GM21737 (cell line): ENCODE measurements at regions not wholly inside any gene's neighbourhood (a gene's known extent, or its start where the extent isn't known, plus 50 kb on each side); places are given as distances from the start of the nearest gene placed in this dataset.

Experiments
- ATAC-seq: cut with Tn5 transposase; IDR thresholded peaks from one replicate; pipeline ENCODE4 v1.9.1; 2021; ENCODE audit warnings: mild to moderate bottlenecking, moderate library complexity; ENCODE audit not compliant: unreplicated experiment

- no peak for ATAC-seq
Measured at GRCh38 chr6:121020656-121021055, 313.6 kb downstream of the TBC1D32 start.

GRCh38 chr6:121008553-121008952, 325.7 kb downstream of the TBC1D32 start:
- no peak for ATAC-seq

- no peak for ATAC-seq
Measured at GRCh38 chr6:121006024-121006423, 328.3 kb downstream of the TBC1D32 start.

- ATAC-seq, result no peak
Measured at GRCh38 chr6:121000381-121000780, 333.9 kb downstream of the TBC1D32 start.

- ATAC-seq, result no peak
Measured at GRCh38 chr6:120996340-120996739, 337.9 kb downstream of the TBC1D32 start.

- ATAC-seq, result no peak
Measured at GRCh38 chr6:120994573-120994967, 339.7 kb downstream of the TBC1D32 start.

- no peak for ATAC-seq
Measured at GRCh38 chr6:120993929-120994572, 340.2 kb downstream of the TBC1D32 start.

GRCh38 chr6:120992257-120992656, 342.0 kb downstream of the TBC1D32 start:
- no peak for ATAC-seq

GRCh38 chr6:120990866-120991265, 343.4 kb downstream of the TBC1D32 start:
- no peak for ATAC-seq

GRCh38 chr6:120981835-120982234, 352.4 kb downstream of the TBC1D32 start:
- no peak for ATAC-seq

GRCh38 chr6:120966321-120966720, 368.0 kb downstream of the TBC1D32 start:
- ATAC-seq, result no peak

- ATAC-seq, result no peak
Measured at GRCh38 chr6:120965814-120966213, 368.5 kb downstream of the TBC1D32 start.

GRCh38 chr6:120960761-120961160, 373.5 kb downstream of the TBC1D32 start:
- ATAC-seq, result no peak

- ATAC-seq, result no peak
Measured at GRCh38 chr6:120954111-120954510, 380.2 kb downstream of the TBC1D32 start.

GRCh38 chr6:120951258-120951657, 383.0 kb downstream of the TBC1D32 start:
- no peak for ATAC-seq

GRCh38 chr6:120947111-120947510, 387.2 kb downstream of the TBC1D32 start:
- ATAC-seq, result no peak

- ATAC-seq, result no peak
Measured at GRCh38 chr6:120945905-120946594, 388.2 kb downstream of the TBC1D32 start.

GRCh38 chr6:120938876-120939472, 395.3 kb downstream of the TBC1D32 start:
- ATAC-seq, result peak; percentile 95

- ATAC-seq, result peak; percentile 45
Measured at GRCh38 chr6:120938164-120938875, 396.0 kb downstream of the TBC1D32 start.

GRCh38 chr6:120935908-120936307, 398.4 kb downstream of the TBC1D32 start:
- ATAC-seq, result peak; percentile 43

GRCh38 chr6:120935016-120935415, 399.3 kb downstream of the TBC1D32 start:
- ATAC-seq, result no peak
